ENCODE measurements at regions not wholly inside any gene's neighbourhood (a gene's known extent, or its start where the extent isn't known, plus 50 kb on each side); places are given as distances from the start of the nearest gene placed in this dataset.

GRCh38 chr7:37504801-37505200, 56.1 kb upstream of the ELMO1 start:
- no peak for DNase-seq

GRCh38 chr7:37505750-37506353, 57.2 kb upstream of the ELMO1 start:
- DNase-seq = no peak

- no peak for DNase-seq
These were observed 59.5 kb upstream of the ELMO1 start for GRCh38 chr7:37508118-37508517.

- peak in 1 of 2 donors; percentile 29 for DNase-seq
These were observed 61.5 kb upstream of the ELMO1 start for GRCh38 chr7:37510043-37510634.

GRCh38 chr7:37511915-37512314, 63.3 kb upstream of the ELMO1 start:
- no peak for DNase-seq

GRCh38 chr7:37514497-37514896, 65.8 kb upstream of the ELMO1 start:
- no peak for DNase-seq

- DNase-seq = no peak
These were observed 68.0 kb upstream of the ELMO1 start for GRCh38 chr7:37516664-37517063.

- DNase-seq = no peak
These were observed 69.6 kb upstream of the ELMO1 start for GRCh38 chr7:37518266-37518665.

- no peak for DNase-seq
These were observed 75.4 kb upstream of the ELMO1 start for GRCh38 chr7:37524056-37524455.

- no peak for DNase-seq
These were observed 76.1 kb upstream of the ELMO1 start for GRCh38 chr7:37524797-37525196.

GRCh38 chr7:37526623-37527022, 78.0 kb upstream of the ELMO1 start:
- DNase-seq = no peak

- DNase-seq = no peak
These were observed 78.4 kb upstream of the ELMO1 start for GRCh38 chr7:37527109-37527508.

- no peak for DNase-seq
These were observed 82.6 kb upstream of the ELMO1 start for GRCh38 chr7:37531225-37531624.

GRCh38 chr7:37532636-37533035, 84.0 kb upstream of the ELMO1 start:
- DNase-seq = no peak

- no peak for DNase-seq
These were observed 86.4 kb upstream of the ELMO1 start for GRCh38 chr7:37534893-37535610.

- no peak for DNase-seq
These were observed 87.2 kb upstream of the ELMO1 start for GRCh38 chr7:37535841-37536240.

- DNase-seq = no peak
These were observed 88.0 kb upstream of the ELMO1 start for GRCh38 chr7:37536706-37537105.

- no peak for DNase-seq
These were observed 88.8 kb upstream of the ELMO1 start for GRCh38 chr7:37537439-37537838.

GRCh38 chr7:37538945-37539344, 90.3 kb upstream of the ELMO1 start:
- no peak for DNase-seq

- no peak for DNase-seq
These were observed 92.3 kb upstream of the ELMO1 start for GRCh38 chr7:37540917-37541316.

- no peak for DNase-seq
These were observed 93.3 kb upstream of the ELMO1 start for GRCh38 chr7:37541810-37542443.

GRCh38 chr7:37545619-37546534, 97.2 kb upstream of the ELMO1 start:
- no peak for DNase-seq

- no peak for DNase-seq
These were observed 98.0 kb upstream of the ELMO1 start for GRCh38 chr7:37546677-37547076.

Measured in CD4-positive, alpha-beta T cell treated with Interleukin-1 beta for 1 hour (primary cell).